ENCODE measurements at regions not wholly inside any gene's neighbourhood (a gene's known extent, or its start where the extent isn't known, plus 50 kb on each side); places are given as distances from the start of the nearest gene placed in this dataset.
"Not testable (repeated sequence)": the region's sequence is repeated elsewhere in the genome, so short reads cannot be mapped to it uniquely, and the experiment has no call there.

GRCh38 chr2:91518361-91518981, 2827.0 kb downstream of the RPIA start:
- H3K9me3 ChIP-seq (ENCODE audit: control insufficient read depth, low read length); ATAC-seq (ENCODE audit: low FRiP score); H3K4me1 ChIP-seq (ENCODE audit: control insufficient read depth in 1 of 2, insufficient read depth in 2 of 2, low read length in 2 of 2); H3K4me3 ChIP-seq (ENCODE audit: low read length in 2 of 2); H3K27me3 ChIP-seq (ENCODE audit: control insufficient read depth in 1 of 2, insufficient read depth in 2 of 2, low read length in 1 of 2); H3K27ac ChIP-seq (ENCODE audit: low read depth in 1 of 2, low read length in 2 of 2); intact Hi-C loops (cut with DNase I); H3K36me3 ChIP-seq (ENCODE audit: control insufficient read depth in 1 of 2, insufficient read depth in 2 of 2, low read length in 1 of 2): not testable (repeated sequence)
- peak in 1 of 2 donors; percentile 24 for DNase-seq
- WGBS, 2 donors: 83 to 86% methylated on average over 5 of the region's 5 CpGs

GRCh38 chr2:91519359-91519758, 2827.9 kb downstream of the RPIA start:
- intact Hi-C loops (cut with DNase I); H3K27ac ChIP-seq (ENCODE audit: low read depth in 1 of 2, low read length in 2 of 2); ATAC-seq (ENCODE audit: low FRiP score); H3K27me3 ChIP-seq (ENCODE audit: control insufficient read depth in 1 of 2, insufficient read depth in 2 of 2, low read length in 1 of 2); H3K4me1 ChIP-seq (ENCODE audit: control insufficient read depth in 1 of 2, insufficient read depth in 2 of 2, low read length in 2 of 2); H3K4me3 ChIP-seq (ENCODE audit: low read length in 2 of 2); H3K9me3 ChIP-seq (ENCODE audit: control insufficient read depth, low read length); H3K36me3 ChIP-seq (ENCODE audit: control insufficient read depth in 1 of 2, insufficient read depth in 2 of 2, low read length in 1 of 2): not testable (repeated sequence)
- 86 to 100% methylated on average over 2 of the region's 3 CpGs for WGBS, 2 donors
- DNase-seq: peak in 1 of 2 donors; percentile 26

- DNase-seq; H3K36me3 ChIP-seq (ENCODE audit: control insufficient read depth in 1 of 2, insufficient read depth in 2 of 2, low read length in 1 of 2); H3K27me3 ChIP-seq (ENCODE audit: control insufficient read depth in 1 of 2, insufficient read depth in 2 of 2, low read length in 1 of 2); intact Hi-C loops (cut with DNase I); ATAC-seq (ENCODE audit: low FRiP score); H3K4me1 ChIP-seq (ENCODE audit: control insufficient read depth in 1 of 2, insufficient read depth in 2 of 2, low read length in 2 of 2); H3K4me3 ChIP-seq (ENCODE audit: low read length in 2 of 2); H3K27ac ChIP-seq (ENCODE audit: low read depth in 1 of 2, low read length in 2 of 2); H3K9me3 ChIP-seq (ENCODE audit: control insufficient read depth, low read length): not testable (repeated sequence)
- 88 to 100% methylated on average over 2 to 3 of the region's 5 CpGs for WGBS, 2 donors
Measured at GRCh38 chr2:91519914-91520313, 2828.4 kb downstream of the RPIA start.

DNA sequence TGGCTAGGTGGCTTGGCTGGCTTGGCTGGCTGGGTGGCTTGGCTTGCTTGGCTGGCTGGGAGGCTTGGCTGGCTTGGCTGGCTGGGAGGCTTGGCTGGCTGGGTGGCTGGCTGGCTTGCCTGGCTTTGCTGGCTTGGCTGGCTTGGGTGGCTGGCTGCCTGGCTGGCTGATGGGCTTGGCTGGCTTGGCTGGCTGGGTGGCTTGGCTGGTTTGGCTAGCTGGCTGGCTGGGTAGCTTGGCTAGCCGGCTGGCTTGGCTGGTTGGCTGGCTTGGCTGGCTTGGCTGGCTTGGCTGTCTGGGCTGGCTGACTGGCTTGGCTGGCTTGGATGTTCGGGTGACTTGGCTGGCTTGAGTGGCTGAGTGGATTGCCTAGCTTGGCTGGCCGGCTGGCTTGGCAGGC, 2829.1 kb downstream of the RPIA start:
- intact Hi-C loops (cut with DNase I); H3K27ac ChIP-seq (ENCODE audit: low read depth in 1 of 2, low read length in 2 of 2); H3K27me3 ChIP-seq (ENCODE audit: control insufficient read depth in 1 of 2, insufficient read depth in 2 of 2, low read length in 1 of 2); ATAC-seq (ENCODE audit: low FRiP score); H3K4me1 ChIP-seq (ENCODE audit: control insufficient read depth in 1 of 2, insufficient read depth in 2 of 2, low read length in 2 of 2); H3K36me3 ChIP-seq (ENCODE audit: control insufficient read depth in 1 of 2, insufficient read depth in 2 of 2, low read length in 1 of 2); H3K9me3 ChIP-seq (ENCODE audit: control insufficient read depth, low read length); H3K4me3 ChIP-seq (ENCODE audit: low read length in 2 of 2): not testable (repeated sequence)
- peak in 1 of 2 donors; percentile 29 for DNase-seq
- WGBS, 2 donors: 86 to 95% methylated on average over 3 of the region's 3 CpGs

GRCh38 chr2:91520972-91521535, 2829.6 kb downstream of the RPIA start:
- 61 to 89% methylated on average over 4 of the region's 7 CpGs for WGBS, 2 donors
- H3K4me1 ChIP-seq (ENCODE audit: control insufficient read depth in 1 of 2, insufficient read depth in 2 of 2, low read length in 2 of 2); H3K9me3 ChIP-seq (ENCODE audit: control insufficient read depth, low read length); H3K4me3 ChIP-seq (ENCODE audit: low read length in 2 of 2); intact Hi-C loops (cut with DNase I); ATAC-seq (ENCODE audit: low FRiP score); H3K27me3 ChIP-seq (ENCODE audit: control insufficient read depth in 1 of 2, insufficient read depth in 2 of 2, low read length in 1 of 2); DNase-seq; H3K36me3 ChIP-seq (ENCODE audit: control insufficient read depth in 1 of 2, insufficient read depth in 2 of 2, low read length in 1 of 2); H3K27ac ChIP-seq (ENCODE audit: low read depth in 1 of 2, low read length in 2 of 2): not testable (repeated sequence)

DNA sequence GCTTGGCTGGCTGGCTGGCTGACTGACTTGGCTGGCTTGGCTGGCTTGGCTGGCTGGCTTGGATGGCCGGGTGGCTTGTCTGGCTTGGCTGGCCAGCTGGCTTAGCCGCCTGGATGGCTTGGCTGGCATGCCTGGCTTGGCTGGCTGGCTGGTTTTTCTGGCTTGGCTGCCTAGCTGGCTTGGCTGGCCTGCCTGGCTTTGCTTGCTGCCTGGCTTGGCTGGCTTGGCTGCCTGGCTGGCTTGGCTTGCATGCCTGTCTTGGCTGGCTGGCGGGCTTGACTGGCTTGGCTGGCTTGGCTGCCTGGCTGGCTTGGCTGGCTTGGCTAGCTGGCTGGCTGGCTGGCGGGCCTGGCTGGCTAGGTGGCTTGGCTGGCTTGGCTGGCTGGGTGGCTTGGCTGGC, 2830.5 kb downstream of the RPIA start:
- intact Hi-C loops (cut with DNase I); ATAC-seq (ENCODE audit: low FRiP score): not testable (repeated sequence)
- WGBS, 2 donors: 80 to 84% methylated on average over 2 to 3 of the region's 4 CpGs

GRCh38 chr2:91522877-91523276, 2831.4 kb downstream of the RPIA start:
- H3K4me3 ChIP-seq (ENCODE audit: low read length in 2 of 2); H3K27ac ChIP-seq (ENCODE audit: low read depth in 1 of 2, low read length in 2 of 2); H3K36me3 ChIP-seq (ENCODE audit: control insufficient read depth in 1 of 2, insufficient read depth in 2 of 2, low read length in 1 of 2); H3K4me1 ChIP-seq (ENCODE audit: control insufficient read depth in 1 of 2, insufficient read depth in 2 of 2, low read length in 2 of 2); ATAC-seq (ENCODE audit: low FRiP score); intact Hi-C loops (cut with DNase I); H3K9me3 ChIP-seq (ENCODE audit: control insufficient read depth, low read length); H3K27me3 ChIP-seq (ENCODE audit: control insufficient read depth in 1 of 2, insufficient read depth in 2 of 2, low read length in 1 of 2): not testable (repeated sequence)
- 88 to 93% methylated on average over 1 to 5 of the region's 5 CpGs for WGBS, 2 donors
- peak in 1 of 2 donors; percentile 47 for DNase-seq

More for the DNA sequence above, 2830.5 kb downstream of the RPIA start:
- not testable (repeated sequence) for H3K27ac ChIP-seq (ENCODE audit: low read depth in 1 of 2, low read length in 2 of 2); H3K9me3 ChIP-seq (ENCODE audit: control insufficient read depth, low read length); DNase-seq; H3K4me3 ChIP-seq (ENCODE audit: low read length in 2 of 2); H3K36me3 ChIP-seq (ENCODE audit: control insufficient read depth in 1 of 2, insufficient read depth in 2 of 2, low read length in 1 of 2); H3K4me1 ChIP-seq (ENCODE audit: control insufficient read depth in 1 of 2, insufficient read depth in 2 of 2, low read length in 2 of 2); H3K27me3 ChIP-seq (ENCODE audit: control insufficient read depth in 1 of 2, insufficient read depth in 2 of 2, low read length in 1 of 2)

- H3K4me1 ChIP-seq (ENCODE audit: control insufficient read depth in 1 of 2, insufficient read depth in 2 of 2, low read length in 2 of 2); DNase-seq; H3K27ac ChIP-seq (ENCODE audit: low read depth in 1 of 2, low read length in 2 of 2); ATAC-seq (ENCODE audit: low FRiP score); H3K4me3 ChIP-seq (ENCODE audit: low read length in 2 of 2); H3K9me3 ChIP-seq (ENCODE audit: control insufficient read depth, low read length); H3K36me3 ChIP-seq (ENCODE audit: control insufficient read depth in 1 of 2, insufficient read depth in 2 of 2, low read length in 1 of 2); intact Hi-C loops (cut with DNase I); H3K27me3 ChIP-seq (ENCODE audit: control insufficient read depth in 1 of 2, insufficient read depth in 2 of 2, low read length in 1 of 2): not testable (repeated sequence)
- 70 to 93% methylated on average over 3 of the region's 3 CpGs for WGBS, 2 donors
Measured at GRCh38 chr2:91523751-91524150, 2832.3 kb downstream of the RPIA start.

- 92 to 100% methylated on average over 1 of the region's 2 CpGs for WGBS, 2 donors
- H3K27ac ChIP-seq (ENCODE audit: low read depth in 1 of 2, low read length in 2 of 2); H3K4me3 ChIP-seq (ENCODE audit: low read length in 2 of 2); intact Hi-C loops (cut with DNase I); H3K4me1 ChIP-seq (ENCODE audit: control insufficient read depth in 1 of 2, insufficient read depth in 2 of 2, low read length in 2 of 2); ATAC-seq (ENCODE audit: low FRiP score); H3K9me3 ChIP-seq (ENCODE audit: control insufficient read depth, low read length); H3K36me3 ChIP-seq (ENCODE audit: control insufficient read depth in 1 of 2, insufficient read depth in 2 of 2, low read length in 1 of 2); H3K27me3 ChIP-seq (ENCODE audit: control insufficient read depth in 1 of 2, insufficient read depth in 2 of 2, low read length in 1 of 2): not testable (repeated sequence)
- DNase-seq: peak in 1 of 2 donors; percentile 32
Measured at GRCh38 chr2:91525587-91525986, 2834.1 kb downstream of the RPIA start.
